OCI-LY1 (cell line): ENCODE measurements at regions not wholly inside any gene's neighbourhood (a gene's known extent, or its start where the extent isn't known, plus 50 kb on each side); places are given as distances from the start of the nearest gene placed in this dataset.

Experiments
- H2AFZ ChIP-seq: fragments of 200-600 bp; sonication (generic), shearing (Covaris generic); 2 replicates; pipeline ENCODE4 v1.6.0; 2014; ENCODE audit warnings: antibody characterized with exemption, mild to moderate bottlenecking, low read length
- H3F3A ChIP-seq: fragments of 200-600 bp; sonication (generic), shearing (Covaris generic); 2 replicates; pipeline ENCODE4 v1.6.0; 2014; ENCODE audit warnings: mild to moderate bottlenecking, antibody characterized with exemption, low read length, moderate library complexity; ENCODE audit not compliant: insufficient read depth
- H3K27ac ChIP-seq: fragments of 200-600 bp; sonication (generic); 2 replicates; pipeline ENCODE4 v1.5.1; 2014; ENCODE audit warnings: low read length, mixed run types, mild to moderate bottlenecking, low read depth; ENCODE audit not compliant: poor library complexity, severe bottlenecking
- H3K27me3 ChIP-seq: fragments of 200-600 bp; sonication (generic); 2 replicates; pipeline ENCODE4 v1.6.0; 2014; ENCODE audit warnings: antibody characterized with exemption, mild to moderate bottlenecking, low read length, moderate library complexity; ENCODE audit not compliant: insufficient read depth
- H3K36me3 ChIP-seq: fragments of 200-600 bp; sonication (generic); 2 replicates; pipeline ENCODE4 v1.6.1; 2014; ENCODE audit warnings: mild to moderate bottlenecking, antibody characterized with exemption, low read length, moderate library complexity, mixed read lengths; ENCODE audit not compliant: insufficient read depth
- H3K4me1 ChIP-seq: fragments of 200-600 bp; sonication (generic); 2 replicates; pipeline ENCODE4 v1.5.1; 2014; ENCODE audit warnings: mild to moderate bottlenecking, low read length, moderate library complexity; ENCODE audit not compliant: insufficient read depth, severe bottlenecking
- H3K4me2 ChIP-seq: fragments of 200-600 bp; sonication (generic), shearing (Covaris generic); 2 replicates; pipeline ENCODE4 v1.6.1; 2014; ENCODE audit warnings: low read length
- H3K4me3 ChIP-seq: fragments of 200-600 bp; sonication (generic); 2 replicates; pipeline ENCODE4 v1.5.1; 2014; ENCODE audit warnings: low read length, low read depth, mild to moderate bottlenecking, mixed read lengths; ENCODE audit not compliant: poor library complexity, severe bottlenecking
- H3K79me2 ChIP-seq: fragments of 200-600 bp; shearing (Covaris generic); 2 replicates; pipeline ENCODE4 v1.6.1; 2016; ENCODE audit warnings: mixed run types, low read length, mixed read lengths; ENCODE audit not compliant: insufficient read depth
- H3K9ac ChIP-seq: fragments of 200-600 bp; sonication (generic), shearing (Covaris generic); 2 replicates; pipeline ENCODE4 v1.6.1; 2014; ENCODE audit warnings: mild to moderate bottlenecking, low read length, mixed read lengths
- H3K9me2 ChIP-seq: fragments of 200-600 bp; sonication (generic), shearing (Covaris generic); 2 replicates; pipeline ENCODE4 v1.6.1; 2014; ENCODE audit warnings: low read depth, mild to moderate bottlenecking, low read length, mixed read lengths
- H3K9me3 ChIP-seq: fragments of 200-600 bp; shearing (Covaris generic); 2 replicates; pipeline ENCODE4 v1.6.1; 2014; ENCODE audit warnings: low read length, mixed read lengths
- H4K20me1 ChIP-seq: fragments of 200-600 bp; sonication (generic), shearing (Covaris generic); 2 replicates; pipeline ENCODE4 v1.6.0; 2016; ENCODE audit warnings: mild to moderate bottlenecking, low read length; ENCODE audit not compliant: insufficient read depth
- EZH2 ChIP-seq: fragments of 200-600 bp; sonication (generic), shearing (Covaris generic); IDR thresholded peaks from 2 replicates; pipeline ENCODE4 v1.8.0; 2017; ENCODE audit warnings: borderline replicate concordance, mixed run types, mild to moderate bottlenecking, antibody characterized with exemption, low read length, moderate library complexity, mixed read lengths
- TF ChIP-seq, protein P1 (sequence below): fragments of 200-600 bp; sonication (generic), shearing (Covaris generic); IDR thresholded peaks from 2 replicates; pipeline ENCODE4 v1.5.1; 2017; ENCODE audit warnings: mild to moderate bottlenecking, antibody characterized with exemption, low read length, moderate library complexity, mixed read lengths

DNA sequence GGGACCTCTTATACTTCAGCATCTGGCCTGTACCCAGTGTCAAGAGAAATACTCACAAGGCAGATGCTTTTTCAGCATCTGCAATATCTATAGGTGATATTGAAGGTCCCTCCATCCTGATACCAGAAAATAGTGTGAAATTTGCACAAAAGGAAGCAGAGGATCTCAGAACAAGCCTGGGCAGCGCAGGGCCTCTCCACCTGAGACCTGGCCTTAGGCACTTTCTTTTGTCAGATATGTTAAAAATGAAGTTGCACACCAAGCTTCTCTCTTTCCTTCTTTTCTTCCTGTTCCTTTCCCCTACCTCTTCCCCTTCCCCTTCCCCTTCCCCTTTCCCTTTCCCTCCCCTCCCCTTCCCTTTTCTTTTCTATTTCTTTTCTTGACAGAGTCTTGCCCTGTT lies 62.2 kb downstream of the ARHGEF18 start:
- no peak overlapping the region for H2AFZ ChIP-seq
- no peak overlapping the region for H3K27ac ChIP-seq
- H3K4me1 ChIP-seq = peaks cover 24% of the 10 kb centered on the region
- no peak overlapping the region for H3K4me2 ChIP-seq
- no peaks in the 10 kb centered on the region for H3K9me3 ChIP-seq
- no peak overlapping the region for H3K9ac ChIP-seq
- no peak overlapping the region for H3K4me3 ChIP-seq
- 0 out of 2 replicates have a peak, but pooled peaks cover 2% of the 10 kb centered on the region for H3K79me2 ChIP-seq
- no peaks in the 10 kb centered on the region for H3K9me2 ChIP-seq
- H3K36me3 ChIP-seq = peaks cover 37% of the 10 kb centered on the region
- H3K27me3 ChIP-seq = no peaks in the 10 kb centered on the region
- H4K20me1 ChIP-seq = no peaks in the 10 kb centered on the region
- TF ChIP-seq, protein P1, sequence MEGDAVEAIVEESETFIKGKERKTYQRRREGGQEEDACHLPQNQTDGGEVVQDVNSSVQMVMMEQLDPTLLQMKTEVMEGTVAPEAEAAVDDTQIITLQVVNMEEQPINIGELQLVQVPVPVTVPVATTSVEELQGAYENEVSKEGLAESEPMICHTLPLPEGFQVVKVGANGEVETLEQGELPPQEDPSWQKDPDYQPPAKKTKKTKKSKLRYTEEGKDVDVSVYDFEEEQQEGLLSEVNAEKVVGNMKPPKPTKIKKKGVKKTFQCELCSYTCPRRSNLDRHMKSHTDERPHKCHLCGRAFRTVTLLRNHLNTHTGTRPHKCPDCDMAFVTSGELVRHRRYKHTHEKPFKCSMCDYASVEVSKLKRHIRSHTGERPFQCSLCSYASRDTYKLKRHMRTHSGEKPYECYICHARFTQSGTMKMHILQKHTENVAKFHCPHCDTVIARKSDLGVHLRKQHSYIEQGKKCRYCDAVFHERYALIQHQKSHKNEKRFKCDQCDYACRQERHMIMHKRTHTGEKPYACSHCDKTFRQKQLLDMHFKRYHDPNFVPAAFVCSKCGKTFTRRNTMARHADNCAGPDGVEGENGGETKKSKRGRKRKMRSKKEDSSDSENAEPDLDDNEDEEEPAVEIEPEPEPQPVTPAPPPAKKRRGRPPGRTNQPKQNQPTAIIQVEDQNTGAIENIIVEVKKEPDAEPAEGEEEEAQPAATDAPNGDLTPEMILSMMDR = no peak
- no peak for TF ChIP-seq EZH2
- H3F3A ChIP-seq = no peaks in the 10 kb centered on the region

DNA sequence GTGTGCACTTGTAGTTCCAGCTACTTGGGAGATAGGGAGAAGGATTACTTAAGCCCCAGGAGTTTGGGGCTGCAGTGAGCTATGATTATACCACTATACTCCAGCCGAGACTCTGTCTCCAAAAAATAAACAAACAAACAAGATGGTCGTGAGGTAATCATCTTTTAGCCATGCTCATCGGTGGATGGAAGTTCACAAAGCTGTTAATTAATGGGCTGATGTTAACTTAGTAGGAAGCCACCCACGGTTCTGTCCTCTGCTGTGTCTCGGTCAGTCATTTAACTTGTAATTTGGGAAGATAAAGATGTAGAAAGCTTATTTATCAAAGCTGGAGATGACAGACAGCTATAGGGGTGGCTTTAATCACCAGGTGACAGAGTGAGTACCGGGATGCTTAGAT lies 64.9 kb downstream of the ARHGEF18 start:
- peaks cover 32% of the 10 kb centered on the region for H3K36me3 ChIP-seq
- H4K20me1 ChIP-seq = no peaks in the 10 kb centered on the region
- no peak overlapping the region for H3K27ac ChIP-seq
- no peak overlapping the region for H2AFZ ChIP-seq
- no peak overlapping the region for H3K4me2 ChIP-seq
- H3K4me3 ChIP-seq = no peak overlapping the region
- H3K4me1 ChIP-seq = peaks cover 7% of the 10 kb centered on the region
- no peaks in the 10 kb centered on the region for H3K9me3 ChIP-seq
- H3K9ac ChIP-seq = no peak overlapping the region
- H3F3A ChIP-seq = no peaks in the 10 kb centered on the region
- H3K79me2 ChIP-seq = 0 out of 2 replicates have a peak, but pooled peaks cover 6% of the 10 kb centered on the region
- H3K27me3 ChIP-seq = no peaks in the 10 kb centered on the region
- no peaks in the 10 kb centered on the region for H3K9me2 ChIP-seq
- TF ChIP-seq, protein P1 = no peak
- TF ChIP-seq EZH2 = no peak

DNA sequence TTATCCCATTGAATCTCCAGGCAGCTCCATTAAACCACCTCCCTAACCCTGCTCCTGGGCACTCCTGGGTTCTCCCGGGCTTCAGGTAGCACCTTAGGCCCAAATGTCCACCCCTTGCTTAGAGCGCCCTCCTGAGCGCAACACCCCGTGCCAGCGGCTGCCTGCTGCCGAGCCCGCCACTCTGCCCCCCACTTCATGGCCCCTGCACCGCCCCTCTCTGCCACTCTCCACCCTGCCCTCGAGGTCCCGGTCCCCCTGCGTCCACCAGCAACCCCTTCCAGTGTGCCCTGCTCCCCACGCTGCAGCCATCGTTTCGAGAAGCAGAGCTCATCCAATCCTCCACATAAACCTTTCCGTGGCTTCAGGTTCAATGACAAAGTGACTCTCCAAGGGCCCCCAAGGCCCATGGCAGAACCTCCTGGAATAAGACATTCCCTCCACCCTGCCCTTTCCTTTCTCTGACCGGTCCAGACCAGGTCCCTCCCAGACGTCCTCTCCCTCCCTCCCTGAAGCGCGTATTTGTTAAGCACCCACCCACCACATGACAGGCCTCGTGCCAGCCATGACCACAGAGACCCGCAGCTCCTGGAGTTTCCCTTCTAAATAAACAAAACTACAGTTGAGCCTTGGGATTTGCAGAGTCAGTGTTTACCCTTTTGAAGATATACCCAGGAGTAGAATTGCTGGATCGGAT lies 66.6 kb downstream of the ARHGEF18 start:
- Histone ChIP-seq H3K36me3 (peaks cover 41% of the 10 kb centered on the region), H4K20me1 (no peaks in the 10 kb centered on the region), H2AFZ (no peak overlapping the region), H3K27ac (no peak overlapping the region), H3F3A (no peaks in the 10 kb centered on the region), H3K9me2 (no peaks in the 10 kb centered on the region), H3K27me3 (no peaks in the 10 kb centered on the region), H3K9me3 (no peaks in the 10 kb centered on the region), H3K4me3 (no peak overlapping the region), H3K4me1 (peaks cover under 1% of the 10 kb centered on the region), H3K9ac (no peak overlapping the region), H3K79me2 (0 out of 2 replicates have a peak, but pooled peaks cover 6% of the 10 kb centered on the region), H3K4me2 (no peak overlapping the region)
- TF ChIP-seq EZH2 = no peak
- TF ChIP-seq, protein P1 = no peak
